ENCODE measurements at regions not wholly inside any gene's neighbourhood (a gene's known extent, or its start where the extent isn't known, plus 50 kb on each side); places are given as distances from the start of the nearest gene placed in this dataset.

GRCh38 chr3:56998076-56998529, 62.4 kb upstream of the SPATA12 start:
- no peaks in the 10 kb centered on the region for H3K9me3 ChIP-seq
- DNase-seq, result no peak
- intact Hi-C loops (cut with DNase I, micrococcal nuclease), result no loop called here
- no peaks in the 10 kb centered on the region for H3K36me3 ChIP-seq (ENCODE audit: low read depth)
- H3K4me1 ChIP-seq (ENCODE audit: low read depth), result no peaks in the 10 kb centered on the region
- ATAC-seq, result peak; percentile 19
- no peak overlapping the region for H3K4me3 ChIP-seq
- TF ChIP-seq CTCF (IDR thresholded peaks at IDR 0.05), result no peak

DNA sequence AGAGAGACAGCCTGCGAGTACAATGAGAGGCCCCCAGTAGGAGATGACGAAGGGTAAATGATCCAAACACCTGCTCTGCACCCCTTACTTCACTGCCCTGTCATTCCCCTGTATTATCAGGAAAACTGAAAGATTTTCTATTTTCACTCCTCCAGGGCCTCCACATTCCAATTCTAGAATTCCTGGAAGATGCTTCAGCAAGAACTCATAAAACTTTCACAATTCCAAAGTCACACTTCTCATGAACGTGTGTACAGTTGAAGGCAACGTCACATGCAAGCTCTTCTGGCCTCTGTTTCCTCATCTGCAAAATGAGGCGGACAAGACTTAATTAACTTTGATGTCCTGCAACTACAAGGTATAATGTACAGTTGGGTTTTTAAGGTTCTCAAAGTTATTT, 62.8 kb upstream of the SPATA12 start:
- intact Hi-C loops (cut with DNase I, micrococcal nuclease), result no loop called here
- no peak for DNase-seq
- Histone ChIP-seq H3K36me3 (ENCODE audit: low read depth) (no peaks in the 10 kb centered on the region), H3K4me1 (ENCODE audit: low read depth) (no peaks in the 10 kb centered on the region), H3K4me3 (no peak overlapping the region), H3K9me3 (no peaks in the 10 kb centered on the region)
- TF ChIP-seq CTCF (IDR thresholded peaks at IDR 0.05), result no peak
- peak; percentile 21 for ATAC-seq

DNA sequence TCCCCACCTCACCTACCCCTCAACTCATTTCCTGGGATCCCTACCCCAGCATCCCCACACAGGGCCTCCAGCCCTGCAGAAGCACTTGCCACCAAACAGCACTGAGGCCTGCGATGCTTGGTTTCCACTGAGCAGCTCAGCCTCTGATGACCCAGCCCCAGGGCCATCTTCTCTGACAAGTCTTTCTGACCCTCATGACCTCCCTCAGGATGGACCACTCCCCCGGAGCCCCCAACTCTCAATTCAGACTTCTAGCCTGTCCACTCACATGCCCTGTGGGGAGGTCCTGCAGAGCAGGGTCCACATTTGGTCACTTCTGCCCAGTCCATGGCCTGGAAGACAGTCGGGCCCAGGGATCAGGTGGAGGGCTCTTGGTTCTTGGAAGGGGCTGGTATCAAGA, 63.4 kb upstream of the SPATA12 start:
- Histone ChIP-seq H3K36me3 (ENCODE audit: low read depth) (no peaks in the 10 kb centered on the region), H3K4me1 (ENCODE audit: low read depth) (no peaks in the 10 kb centered on the region), H3K9me3 (no peaks in the 10 kb centered on the region), H3K4me3 (no peak overlapping the region)
- intact Hi-C loops (cut with DNase I, micrococcal nuclease), result no loop called here
- ATAC-seq, result no peak
- no peak for TF ChIP-seq CTCF (IDR thresholded peaks at IDR 0.05)
- DNase-seq, result no peak

DNA sequence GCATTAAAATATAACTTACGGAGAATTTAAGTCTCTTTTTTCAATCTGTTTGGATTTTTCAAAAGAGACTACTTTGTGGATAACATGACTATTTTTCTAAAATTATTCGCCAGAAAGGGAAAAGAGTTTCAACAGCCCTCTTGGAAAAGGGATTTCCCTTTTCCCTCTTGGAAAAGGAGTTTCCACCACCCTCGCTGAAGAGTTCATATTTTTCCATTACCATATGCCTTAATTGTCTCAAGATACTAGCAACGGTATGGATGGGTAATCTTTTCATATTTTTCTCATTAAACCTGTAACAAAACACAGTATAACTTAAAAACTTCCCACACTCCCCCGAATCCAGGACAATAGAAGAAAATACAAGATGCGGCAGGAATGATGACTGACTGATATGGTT, 66.1 kb upstream of the SPATA12 start:
- Histone ChIP-seq H3K4me1 (ENCODE audit: low read depth) (peaks cover 21% of the 10 kb centered on the region), H3K4me3 (no peak overlapping the region), H3K9me3 (no peaks in the 10 kb centered on the region), H3K36me3 (ENCODE audit: low read depth) (no peaks in the 10 kb centered on the region)
- DNase-seq (no peak), ATAC-seq (no peak)
- intact Hi-C loops (cut with DNase I, micrococcal nuclease), result no loop called here
- TF ChIP-seq CTCF (IDR thresholded peaks at IDR 0.05), result no peak

DNA sequence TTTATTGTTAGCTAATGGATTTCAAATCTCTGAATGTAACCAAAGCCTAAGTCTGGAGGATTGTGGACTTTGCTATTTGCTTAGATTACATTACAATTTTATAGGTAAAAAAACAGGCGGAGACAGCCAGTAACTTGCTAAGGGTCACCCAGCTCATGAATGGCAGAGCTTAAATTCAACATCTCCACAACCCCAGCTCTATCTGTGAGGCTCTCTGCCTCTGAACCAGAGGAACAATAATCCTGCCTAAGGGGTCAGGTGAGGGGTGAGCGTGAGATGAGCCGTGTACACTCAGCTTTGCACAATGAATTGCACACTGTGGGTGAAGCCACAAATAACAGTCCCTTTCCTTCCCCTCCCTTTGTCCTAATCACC, 69.8 kb upstream of the SPATA12 start:
- intact Hi-C loops (cut with DNase I, micrococcal nuclease), result no loop called here
- Histone ChIP-seq H3K4me1 (ENCODE audit: low read depth) (peaks cover 30% of the 10 kb centered on the region), H3K9me3 (no peaks in the 10 kb centered on the region), H3K4me3 (no peak overlapping the region), H3K36me3 (ENCODE audit: low read depth) (no peaks in the 10 kb centered on the region)
- DNase-seq (peak in 1 of 3 donors; percentile 37), ATAC-seq (peak; percentile 70)
- TF ChIP-seq CTCF (IDR thresholded peaks at IDR 0.05), result no peak

Data from mucosa of descending colon (tissue), 3 donors.